ENCODE measurements at regions not wholly inside any gene's neighbourhood (a gene's known extent, or its start where the extent isn't known, plus 50 kb on each side); places are given as distances from the start of the nearest gene placed in this dataset.

GRCh38 chr16:79863128-79864031 lies 262.8 kb upstream of the MAF start:
- Mint-ChIP-seq H3K36me3 (no peaks in the 10 kb centered on the region), H3K4me3 (no peak overlapping the region), H3K27me3 (no peaks in the 10 kb centered on the region), H3K27ac (no peak overlapping the region), H3K4me1 (ENCODE audit: low read depth) (no peaks in the 10 kb centered on the region), H3K9me3 (ENCODE audit: low read depth) (no peaks in the 10 kb centered on the region)

GRCh38 chr16:79862601-79863000 lies 262.1 kb upstream of the MAF start:
- Mint-ChIP-seq H3K27ac (no peak overlapping the region), H3K9me3 (ENCODE audit: low read depth) (no peaks in the 10 kb centered on the region), H3K4me1 (ENCODE audit: low read depth) (no peaks in the 10 kb centered on the region), H3K27me3 (peaks cover 1% of the 10 kb centered on the region), H3K4me3 (no peak overlapping the region), H3K36me3 (no peaks in the 10 kb centered on the region)

- Mint-ChIP-seq H3K27ac (no peak overlapping the region), H3K9me3 (ENCODE audit: low read depth) (peaks cover 17% of the 10 kb centered on the region), H3K27me3 (peaks cover 1% of the 10 kb centered on the region), H3K36me3 (no peaks in the 10 kb centered on the region), H3K4me1 (ENCODE audit: low read depth) (no peaks in the 10 kb centered on the region), H3K4me3 (no peak overlapping the region)
Observed at GRCh38 chr16:79856581-79856980, 256.0 kb upstream of the MAF start.

GRCh38 chr16:79850348-79850747 lies 249.8 kb upstream of the MAF start:
- Mint-ChIP-seq H3K27ac (no peak overlapping the region), H3K4me1 (ENCODE audit: low read depth) (no peaks in the 10 kb centered on the region), H3K27me3 (no peaks in the 10 kb centered on the region), H3K9me3 (ENCODE audit: low read depth) (peaks cover 15% of the 10 kb centered on the region), H3K4me3 (no peak overlapping the region), H3K36me3 (no peaks in the 10 kb centered on the region)

GRCh38 chr16:79849119-79849518 lies 248.6 kb upstream of the MAF start:
- no peaks in the 10 kb centered on the region for H3K27me3 Mint-ChIP-seq
- no peaks in the 10 kb centered on the region for H3K4me1 Mint-ChIP-seq (ENCODE audit: low read depth)
- no peak overlapping the region for H3K4me3 Mint-ChIP-seq
- H3K27ac Mint-ChIP-seq, result no peak overlapping the region
- peaks cover 9% of the 10 kb centered on the region for H3K9me3 Mint-ChIP-seq (ENCODE audit: low read depth)
- H3K36me3 Mint-ChIP-seq, result no peaks in the 10 kb centered on the region

GRCh38 chr16:79848719-79849118 lies 248.2 kb upstream of the MAF start:
- Mint-ChIP-seq H3K4me1 (ENCODE audit: low read depth) (no peaks in the 10 kb centered on the region), H3K27me3 (no peaks in the 10 kb centered on the region), H3K36me3 (no peaks in the 10 kb centered on the region), H3K27ac (no peak overlapping the region), H3K9me3 (ENCODE audit: low read depth) (peaks cover 8% of the 10 kb centered on the region), H3K4me3 (no peak overlapping the region)

- no peaks in the 10 kb centered on the region for H3K9me3 Mint-ChIP-seq (ENCODE audit: low read depth)
- H3K27ac Mint-ChIP-seq, result no peak overlapping the region
- no peaks in the 10 kb centered on the region for H3K27me3 Mint-ChIP-seq
- no peak overlapping the region for H3K4me3 Mint-ChIP-seq
- no peaks in the 10 kb centered on the region for H3K36me3 Mint-ChIP-seq
- no peaks in the 10 kb centered on the region for H3K4me1 Mint-ChIP-seq (ENCODE audit: low read depth)
Observed at GRCh38 chr16:79847569-79847968, 247.0 kb upstream of the MAF start.

GRCh38 chr16:79847101-79847500 lies 246.6 kb upstream of the MAF start:
- H3K9me3 Mint-ChIP-seq (ENCODE audit: low read depth), result no peaks in the 10 kb centered on the region
- H3K27me3 Mint-ChIP-seq, result no peaks in the 10 kb centered on the region
- no peak overlapping the region for H3K27ac Mint-ChIP-seq
- no peak overlapping the region for H3K4me3 Mint-ChIP-seq
- H3K4me1 Mint-ChIP-seq (ENCODE audit: low read depth), result no peaks in the 10 kb centered on the region
- no peaks in the 10 kb centered on the region for H3K36me3 Mint-ChIP-seq

GRCh38 chr16:79845734-79846135 lies 245.2 kb upstream of the MAF start:
- H3K27ac Mint-ChIP-seq, result no peak overlapping the region

GRCh38 chr16:79845033-79845733 lies 244.6 kb upstream of the MAF start:
- H3K9me3 Mint-ChIP-seq (ENCODE audit: low read depth), result no peaks in the 10 kb centered on the region
- H3K4me3 Mint-ChIP-seq, result no peak overlapping the region
- peaks cover 1% of the 10 kb centered on the region for H3K27me3 Mint-ChIP-seq
- no peaks in the 10 kb centered on the region for H3K4me1 Mint-ChIP-seq (ENCODE audit: low read depth)
- no peaks in the 10 kb centered on the region for H3K36me3 Mint-ChIP-seq
- H3K27ac Mint-ChIP-seq, result no peak overlapping the region

More at GRCh38 chr16:79845734-79846135, 245.2 kb upstream of the MAF start:
- H3K9me3 Mint-ChIP-seq (ENCODE audit: low read depth), result no peaks in the 10 kb centered on the region
- H3K4me1 Mint-ChIP-seq (ENCODE audit: low read depth), result no peaks in the 10 kb centered on the region
- H3K27me3 Mint-ChIP-seq, result peaks cover 1% of the 10 kb centered on the region
- H3K4me3 Mint-ChIP-seq, result no peak overlapping the region
- no peaks in the 10 kb centered on the region for H3K36me3 Mint-ChIP-seq

GRCh38 chr16:79844603-79845002 lies 244.1 kb upstream of the MAF start:
- Mint-ChIP-seq H3K4me1 (ENCODE audit: low read depth) (no peaks in the 10 kb centered on the region), H3K9me3 (ENCODE audit: low read depth) (no peaks in the 10 kb centered on the region), H3K27me3 (peaks cover 1% of the 10 kb centered on the region), H3K36me3 (no peaks in the 10 kb centered on the region), H3K27ac (no peak overlapping the region), H3K4me3 (no peak overlapping the region)

GRCh38 chr16:79843631-79844043 lies 243.1 kb upstream of the MAF start:
- no peaks in the 10 kb centered on the region for H3K9me3 Mint-ChIP-seq (ENCODE audit: low read depth)
- no peak overlapping the region for H3K4me3 Mint-ChIP-seq
- H3K27me3 Mint-ChIP-seq, result peaks cover 1% of the 10 kb centered on the region
- no peak overlapping the region for H3K27ac Mint-ChIP-seq
- H3K36me3 Mint-ChIP-seq, result no peaks in the 10 kb centered on the region
- no peaks in the 10 kb centered on the region for H3K4me1 Mint-ChIP-seq (ENCODE audit: low read depth)

- Mint-ChIP-seq H3K27ac (no peak overlapping the region), H3K4me3 (no peak overlapping the region), H3K36me3 (no peaks in the 10 kb centered on the region)
Observed at GRCh38 chr16:79843145-79843544, 242.6 kb upstream of the MAF start.

GRCh38 chr16:79842197-79842596 lies 241.7 kb upstream of the MAF start:
- Mint-ChIP-seq H3K4me1 (ENCODE audit: low read depth) (no peaks in the 10 kb centered on the region), H3K27ac (no peak overlapping the region), H3K9me3 (ENCODE audit: low read depth) (no peaks in the 10 kb centered on the region), H3K27me3 (peaks cover 1% of the 10 kb centered on the region), H3K36me3 (no peaks in the 10 kb centered on the region), H3K4me3 (no peak overlapping the region)

More at GRCh38 chr16:79843145-79843544, 242.6 kb upstream of the MAF start:
- H3K27me3 Mint-ChIP-seq, result peaks cover 1% of the 10 kb centered on the region
- H3K9me3 Mint-ChIP-seq (ENCODE audit: low read depth), result no peaks in the 10 kb centered on the region
- no peaks in the 10 kb centered on the region for H3K4me1 Mint-ChIP-seq (ENCODE audit: low read depth)

- no peaks in the 10 kb centered on the region for H3K4me1 Mint-ChIP-seq (ENCODE audit: low read depth)
- H3K27me3 Mint-ChIP-seq, result peaks cover 1% of the 10 kb centered on the region
- H3K9me3 Mint-ChIP-seq (ENCODE audit: low read depth), result no peaks in the 10 kb centered on the region
- no peak overlapping the region for H3K4me3 Mint-ChIP-seq
- H3K36me3 Mint-ChIP-seq, result no peaks in the 10 kb centered on the region
- H3K27ac Mint-ChIP-seq, result no peak overlapping the region
Observed at GRCh38 chr16:79839466-79840341, 239.2 kb upstream of the MAF start.
